GM18499 (cell line): ENCODE measurements at regions not wholly inside any gene's neighbourhood (a gene's known extent, or its start where the extent isn't known, plus 50 kb on each side); places are given as distances from the start of the nearest gene placed in this dataset.
"Not testable (repeated sequence)": the region's sequence is repeated elsewhere in the genome, so short reads cannot be mapped to it uniquely, and the experiment has no call there.

Experiments used
- ATAC-seq: cut with Tn5 transposase; IDR thresholded peaks from one replicate; pipeline ENCODE4 v1.9.1; 2021; ENCODE audit warnings: moderate number of reproducible peaks; ENCODE audit not compliant: insufficient read depth, unreplicated experiment

DNA sequence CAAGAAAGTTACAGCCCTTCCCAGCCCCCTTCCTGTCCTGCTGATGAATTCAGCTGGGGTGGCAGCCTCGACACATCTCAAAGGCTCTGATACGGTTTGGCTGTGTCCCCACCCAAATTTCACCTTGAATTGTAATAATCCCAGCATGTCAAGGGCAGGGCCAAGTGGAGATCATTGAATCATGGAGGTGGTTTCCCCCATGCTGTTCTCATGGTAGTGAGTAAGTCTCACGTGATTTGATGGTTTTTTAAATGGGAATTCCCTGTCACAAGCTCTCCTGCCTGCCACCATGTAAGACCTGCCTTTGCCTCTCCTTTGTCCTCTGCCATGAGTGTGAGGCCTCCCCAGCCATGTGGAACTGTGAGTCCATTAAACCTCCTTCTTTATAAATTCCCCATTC is 163.2 kb upstream of the FOXF1 start:
- ATAC-seq = no peak

DNA sequence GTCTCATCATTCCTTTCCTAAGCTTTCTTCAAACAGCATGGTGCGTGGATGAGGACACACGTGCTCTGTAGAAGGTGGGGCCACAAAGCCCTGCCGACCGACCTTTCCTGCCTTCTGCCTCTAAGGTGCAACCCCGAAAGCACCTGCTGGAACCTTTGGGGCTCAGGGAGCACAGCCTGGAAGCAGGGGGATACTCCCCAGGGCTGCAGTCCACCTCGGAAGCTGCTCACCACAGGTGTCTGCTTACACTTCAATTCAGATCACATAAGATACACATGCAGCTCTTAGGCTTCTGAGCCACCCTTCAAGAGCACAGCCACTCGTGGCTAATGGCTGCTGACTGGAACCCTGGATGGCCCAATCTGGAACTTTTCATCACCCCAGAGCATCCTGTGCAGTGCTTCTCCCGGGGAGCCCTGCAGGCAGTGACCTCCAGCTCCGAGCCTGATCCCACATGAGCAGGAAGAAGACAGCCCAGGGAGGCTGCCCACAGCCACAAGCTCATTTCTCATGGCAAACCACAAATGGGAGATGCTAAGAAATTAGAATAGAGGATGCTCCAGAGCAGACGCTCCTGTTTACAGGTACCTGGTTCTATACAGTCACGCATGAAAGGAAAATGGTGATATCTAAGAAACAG is 162.3 kb upstream of the FOXF1 start:
- ATAC-seq = no peak

- no peak for ATAC-seq
These were observed 160.9 kb upstream of the FOXF1 start for GRCh38 chr16:86349338-86349900.

DNA sequence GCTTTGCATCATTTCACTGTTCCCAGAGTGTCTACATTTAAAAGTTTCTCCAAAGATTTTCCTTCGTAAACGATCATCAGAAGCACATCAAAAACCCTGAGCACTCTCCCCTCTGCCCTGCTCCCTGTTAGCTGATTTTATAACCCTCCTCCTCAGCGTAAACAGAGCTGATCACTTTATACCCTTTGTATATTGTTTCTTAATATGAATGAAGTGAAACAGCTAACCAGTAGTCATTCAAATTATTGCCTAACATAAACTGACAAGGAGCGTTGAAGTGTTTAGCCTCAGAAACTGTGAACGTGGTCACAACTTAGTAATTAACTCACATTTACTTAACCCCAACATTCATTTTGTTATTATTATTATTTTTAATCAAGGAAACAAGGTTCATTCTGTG is 160.0 kb upstream of the FOXF1 start:
- no peak for ATAC-seq

- ATAC-seq = no peak
These were observed 159.1 kb upstream of the FOXF1 start for GRCh38 chr16:86351041-86351784.

DNA sequence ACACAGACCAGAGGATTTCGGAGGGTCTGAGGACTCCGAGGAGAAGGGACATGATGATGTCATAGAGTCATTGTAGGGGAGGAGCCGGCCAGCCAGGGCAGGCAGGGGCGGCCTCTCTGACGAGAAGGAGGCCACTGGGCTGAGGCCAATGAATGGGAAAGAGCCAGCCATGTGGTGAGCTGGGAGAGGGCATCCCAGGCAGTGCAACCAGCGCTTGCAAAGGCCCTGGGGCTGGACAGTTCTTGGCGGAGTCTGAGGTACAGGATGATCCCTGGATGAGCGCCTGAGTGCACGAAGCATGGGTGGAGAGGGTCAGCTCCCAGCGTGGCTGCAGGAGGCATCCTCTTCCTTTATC is 158.6 kb upstream of the FOXF1 start:
- ATAC-seq = not testable (repeated sequence)

DNA sequence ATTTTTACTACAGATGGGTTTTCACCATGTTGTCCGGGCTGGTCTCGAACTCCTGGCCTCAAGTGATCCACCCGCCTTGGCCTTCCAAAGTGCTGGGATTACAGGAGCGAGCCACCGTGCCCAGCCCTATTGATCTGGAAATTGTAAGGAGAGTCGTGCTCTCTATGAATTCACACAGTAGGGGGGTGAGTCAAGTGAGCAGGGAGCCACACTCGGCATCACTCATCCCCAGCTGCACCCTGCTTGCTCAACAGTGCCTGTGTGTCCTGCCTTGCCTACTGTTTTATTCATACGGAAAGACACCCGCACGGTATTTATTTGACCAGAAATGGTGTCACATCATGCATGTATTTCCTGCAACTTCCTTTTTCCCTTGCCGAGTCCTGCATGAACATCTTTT is 157.2 kb upstream of the FOXF1 start:
- no peak for ATAC-seq

- ATAC-seq = no peak
These were observed 156.4 kb upstream of the FOXF1 start for GRCh38 chr16:86353948-86354347.

DNA sequence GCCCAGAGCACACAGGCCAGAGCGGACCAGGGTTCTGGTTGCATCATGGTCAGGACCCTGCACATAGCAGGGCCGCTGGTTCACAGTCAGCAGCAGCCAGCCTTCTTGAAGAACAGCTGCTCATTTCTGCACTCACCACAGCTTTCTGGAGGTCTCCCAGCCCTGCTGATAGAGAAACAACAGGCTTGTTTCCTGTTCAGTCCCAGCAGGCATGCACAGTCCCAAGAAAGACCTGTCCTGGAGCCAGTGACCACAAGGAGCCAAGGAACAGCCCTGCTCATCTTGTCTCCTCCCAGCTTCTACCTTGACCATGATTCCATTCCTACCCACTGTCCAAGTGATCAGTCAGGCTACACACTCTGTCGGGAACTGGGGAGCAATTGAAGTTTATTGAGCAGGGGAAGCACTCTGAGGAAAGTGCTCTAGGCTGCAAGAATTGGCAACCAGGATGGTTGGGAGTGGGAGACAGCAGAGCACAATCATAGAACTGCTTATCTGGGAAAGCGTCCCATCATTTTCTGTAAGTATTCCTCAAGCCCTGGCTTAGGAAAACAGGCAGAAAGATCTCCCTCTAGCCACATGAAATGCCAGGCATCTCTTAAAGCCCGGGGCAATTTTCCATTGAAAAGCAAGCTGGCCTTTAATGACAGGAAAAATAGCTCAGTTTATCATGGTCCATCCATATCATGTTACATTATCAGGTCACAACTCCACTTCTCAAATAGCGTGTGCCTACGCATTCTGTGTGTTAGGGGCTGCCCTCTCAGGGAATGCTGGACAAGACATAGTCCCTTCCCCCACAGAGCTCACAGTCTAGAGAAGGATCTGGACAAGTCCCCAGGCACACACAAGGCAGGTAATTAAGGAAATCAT is 155.4 kb upstream of the FOXF1 start:
- no peak for ATAC-seq

- no peak for ATAC-seq
These were observed 154.8 kb upstream of the FOXF1 start for GRCh38 chr16:86355531-86355930.

- ATAC-seq = no peak
These were observed 154.4 kb upstream of the FOXF1 start for GRCh38 chr16:86355951-86356350.

DNA sequence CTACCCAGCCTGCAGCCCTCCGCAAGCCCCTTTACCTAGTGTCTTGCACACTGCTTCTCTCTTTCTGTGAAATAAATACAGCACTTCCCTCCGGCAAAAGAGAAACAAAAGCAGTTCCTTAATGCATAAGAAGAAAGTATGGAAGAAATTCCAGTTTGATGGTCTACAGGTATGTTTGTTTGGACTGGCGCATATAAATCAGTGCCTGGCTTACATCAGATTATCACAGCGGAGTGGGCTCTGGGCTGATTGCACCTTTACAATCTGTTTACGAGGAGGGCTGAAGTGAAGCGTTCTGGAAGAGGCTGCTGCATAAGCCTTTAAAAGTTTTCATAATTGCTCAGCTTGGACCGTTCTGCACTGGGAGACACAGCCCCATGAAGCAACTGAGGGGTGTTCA is 153.5 kb upstream of the FOXF1 start:
- no peak for ATAC-seq

DNA sequence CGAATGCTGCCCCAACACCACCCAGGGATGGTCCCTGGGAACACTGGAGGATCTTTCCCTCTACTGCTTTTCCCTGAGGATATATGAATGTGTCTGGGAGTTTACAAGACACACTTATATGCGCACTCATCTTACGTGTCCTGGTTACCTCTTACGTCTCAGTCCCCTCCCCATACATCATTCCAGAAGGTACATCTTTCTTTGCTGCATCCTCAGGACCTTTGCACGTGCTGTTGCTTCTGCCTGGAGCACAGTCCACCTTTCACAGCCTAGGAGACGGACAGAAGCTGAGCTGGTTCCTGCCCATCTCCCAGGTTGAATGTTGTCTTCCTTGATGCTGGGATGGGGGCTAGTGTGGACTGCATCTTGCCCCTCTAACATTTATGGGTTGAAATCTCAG is 153.0 kb upstream of the FOXF1 start:
- no peak for ATAC-seq

DNA sequence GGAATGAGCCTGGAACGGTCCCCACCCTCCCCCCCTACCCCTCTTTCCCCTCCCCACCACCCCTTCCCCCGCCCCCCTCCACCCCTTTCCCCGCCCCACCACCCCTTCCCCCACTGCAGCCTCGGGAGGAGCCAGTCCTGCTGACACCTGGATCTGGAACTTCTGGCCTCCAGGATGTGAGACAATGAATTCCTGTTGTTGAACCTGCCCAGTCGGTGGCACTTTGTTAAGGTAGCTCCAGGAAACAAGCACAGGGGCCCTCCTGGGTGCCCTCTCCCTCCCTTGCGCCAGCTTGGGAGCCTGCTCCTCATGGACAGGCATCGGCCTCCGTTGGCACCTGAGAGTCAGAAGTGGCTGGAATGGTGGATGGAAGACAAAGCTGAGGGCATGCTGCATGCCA is 152.4 kb upstream of the FOXF1 start:
- ATAC-seq = no peak

- no peak for ATAC-seq
These were observed 150.8 kb upstream of the FOXF1 start for GRCh38 chr16:86359571-86359970.

DNA sequence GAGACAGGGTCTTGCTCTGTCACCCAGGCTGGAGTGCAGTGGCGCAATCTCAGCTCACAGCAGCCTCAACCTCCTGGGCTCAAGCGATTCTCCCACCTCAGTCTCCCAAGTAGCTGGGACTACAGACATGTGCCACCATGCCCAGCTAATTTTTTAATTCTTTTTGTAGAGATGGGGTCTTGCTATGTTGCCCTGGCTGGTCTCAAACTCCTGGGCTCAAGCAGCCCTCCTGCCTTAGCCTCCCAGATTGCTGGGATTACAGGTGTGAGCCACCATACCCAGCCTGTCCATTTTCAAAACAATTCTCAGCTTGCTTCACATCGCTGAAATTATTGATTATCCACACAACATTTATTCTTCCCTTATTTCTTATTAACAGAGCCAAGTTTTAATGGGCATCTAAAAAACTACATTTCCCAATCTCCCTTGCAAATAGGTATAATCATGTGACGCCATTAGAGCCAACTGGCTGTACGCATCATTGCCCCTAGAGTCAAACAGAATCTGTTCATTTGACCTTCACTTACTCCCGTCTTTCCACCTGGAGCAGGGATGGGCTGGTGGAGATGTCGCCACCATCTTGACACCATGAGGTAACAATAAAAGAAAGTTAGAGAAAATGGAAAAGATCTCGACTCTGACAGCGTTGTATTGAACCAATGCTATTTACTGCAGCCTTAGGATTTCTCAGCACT is 148.0 kb upstream of the FOXF1 start:
- ATAC-seq = no peak

- no peak for ATAC-seq
These were observed 147.3 kb upstream of the FOXF1 start for GRCh38 chr16:86363057-86363490.

DNA sequence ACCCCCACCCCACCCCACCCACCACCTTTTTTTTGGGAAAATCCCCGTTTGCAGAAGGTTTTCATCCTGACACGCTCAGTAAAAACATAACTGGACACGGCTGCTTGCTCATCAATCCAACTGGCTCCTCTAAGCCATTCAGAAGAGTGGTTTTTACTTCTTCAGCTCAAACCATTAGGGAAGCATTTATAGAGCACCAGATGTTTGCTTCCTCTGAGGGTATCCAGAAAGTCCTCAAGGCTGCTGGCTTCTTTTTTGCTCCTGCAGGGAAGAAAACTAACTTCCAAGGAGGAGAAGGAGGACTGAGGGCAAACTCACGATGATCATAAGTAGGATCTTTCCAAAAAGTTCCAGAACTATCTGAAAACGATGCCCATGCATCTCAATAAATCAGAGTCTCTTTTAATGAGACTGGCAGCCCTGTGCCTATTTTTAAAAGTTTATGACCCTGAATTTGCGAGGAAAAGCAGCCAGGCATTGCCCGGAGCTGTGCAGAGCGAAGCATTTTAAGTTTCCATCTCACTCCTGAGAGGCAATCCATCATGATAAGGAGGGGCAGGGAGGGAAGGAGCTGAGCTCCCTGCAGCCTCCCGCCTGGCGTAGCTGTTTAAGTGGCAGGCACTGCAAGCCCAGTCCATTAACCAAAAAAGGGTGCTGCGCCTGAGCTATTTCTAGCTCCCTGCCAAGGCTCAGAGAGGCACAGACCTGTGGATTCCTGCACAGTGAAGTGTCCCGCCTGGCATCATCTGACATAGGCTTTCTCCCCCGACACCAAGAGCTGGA is 146.3 kb upstream of the FOXF1 start:
- no peak for ATAC-seq

- ATAC-seq = no peak
These were observed 145.5 kb upstream of the FOXF1 start for GRCh38 chr16:86364653-86365380.
